ENCODE measurements at regions not wholly inside any gene's neighbourhood (a gene's known extent, or its start where the extent isn't known, plus 50 kb on each side); places are given as distances from the start of the nearest gene placed in this dataset.

GRCh38 chr20:51122931-51123658 is 100.2 kb upstream of the KCNG1 start:
- Mint-ChIP-seq H3K4me3 (no peak overlapping the region), H3K4me1 (peaks cover 2 to 9% (median 2%) of the 10 kb centered on the region in 3 donors), H3K27me3 (peaks cover 21% of the 10 kb centered on the region), H3K36me3 (no peaks in the 10 kb centered on the region), H3K27ac (no peak overlapping the region), H3K9me3 (no peaks in the 10 kb centered on the region)

DNA sequence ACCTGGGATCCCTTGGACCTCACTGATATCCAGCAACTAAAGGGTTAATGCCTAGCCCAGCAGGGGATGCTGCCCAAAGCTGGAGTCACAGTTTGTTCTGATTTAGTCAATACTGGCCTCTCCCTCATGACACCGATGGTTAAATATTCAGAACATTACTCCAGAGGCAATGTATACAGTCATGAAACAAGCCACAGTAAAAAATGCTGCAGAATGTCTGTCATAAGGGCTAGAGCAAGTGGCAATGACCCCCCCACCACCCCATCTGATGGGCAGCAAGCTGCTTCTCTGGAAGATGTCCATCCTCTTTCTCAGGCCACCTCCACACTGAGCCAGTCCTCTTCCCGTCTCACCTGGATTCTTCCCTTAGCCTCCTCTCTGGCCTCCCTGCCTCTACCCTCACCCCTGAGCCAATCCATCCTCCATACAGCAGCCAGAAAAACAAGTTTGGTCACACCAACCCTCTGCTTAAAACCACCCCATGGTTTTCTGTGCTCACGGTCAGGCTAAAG is 99.0 kb upstream of the KCNG1 start:
- Mint-ChIP-seq H3K4me1 (peaks cover 0 to 6% (median 2%) of the 10 kb centered on the region in 3 donors), H3K27ac (no peak overlapping the region), H3K27me3 (peaks cover 23% of the 10 kb centered on the region), H3K4me3 (no peak overlapping the region), H3K9me3 (no peaks in the 10 kb centered on the region), H3K36me3 (no peaks in the 10 kb centered on the region)

DNA sequence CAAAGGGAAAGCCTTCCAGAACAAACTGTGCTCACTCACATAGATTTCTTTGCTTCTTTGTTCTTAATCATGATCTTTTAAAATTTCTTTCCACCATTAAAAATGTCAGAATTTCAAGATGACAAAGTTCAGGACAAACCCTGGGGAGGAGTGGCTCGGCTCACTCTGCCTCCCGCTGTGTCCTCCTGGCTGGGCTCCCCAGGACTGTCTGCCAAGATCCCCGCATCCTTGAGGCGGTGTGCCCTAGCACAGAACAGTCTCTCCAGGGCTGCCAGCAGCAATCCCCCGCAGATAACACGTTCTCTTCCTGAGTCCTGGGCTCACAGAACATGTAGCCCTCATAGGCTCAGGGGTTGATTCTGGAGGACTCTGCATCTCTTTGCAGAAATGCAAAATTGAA is 98.4 kb upstream of the KCNG1 start:
- Mint-ChIP-seq H3K27ac (peak overlapping the region in 1 of 3 donors; percentile 53), H3K36me3 (no peaks in the 10 kb centered on the region), H3K9me3 (no peaks in the 10 kb centered on the region), H3K4me1 (peaks cover 0 to 4% (median 0%) of the 10 kb centered on the region in 3 donors), H3K4me3 (no peak overlapping the region), H3K27me3 (peaks cover 23% of the 10 kb centered on the region)

DNA sequence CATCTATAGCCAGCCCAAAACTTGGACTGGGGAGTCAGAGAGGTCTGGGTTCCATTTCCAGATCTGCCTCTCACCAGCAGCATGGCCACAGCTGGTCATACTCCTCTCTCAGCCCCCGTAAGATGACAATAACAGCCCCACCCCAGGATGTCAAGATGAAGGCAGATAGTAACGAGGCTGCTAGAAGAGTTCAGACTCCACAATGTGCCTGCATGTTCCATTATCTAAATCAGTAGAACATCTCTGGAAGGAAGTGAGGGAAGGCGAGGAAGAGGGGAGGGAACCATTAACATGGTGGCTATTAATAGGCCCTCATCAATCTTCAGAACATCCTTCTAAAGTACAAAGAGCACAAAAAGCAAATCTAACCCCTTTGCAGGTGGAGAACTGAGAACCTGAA is 98.0 kb upstream of the KCNG1 start:
- Mint-ChIP-seq H3K4me3 (no peak overlapping the region), H3K9me3 (no peaks in the 10 kb centered on the region), H3K4me1 (peaks cover 0 to 4% (median 0%) of the 10 kb centered on the region in 3 donors), H3K27me3 (peaks cover 21% of the 10 kb centered on the region), H3K36me3 (no peaks in the 10 kb centered on the region), H3K27ac (no peak overlapping the region)

- H3K27ac Mint-ChIP-seq, result no peak overlapping the region
- H3K27me3 Mint-ChIP-seq, result peaks cover 21% of the 10 kb centered on the region
- H3K4me3 Mint-ChIP-seq, result no peak overlapping the region
- peaks cover 0 to 4% (median 0%) of the 10 kb centered on the region in 3 donors for H3K4me1 Mint-ChIP-seq
- no peaks in the 10 kb centered on the region for H3K9me3 Mint-ChIP-seq
- H3K36me3 Mint-ChIP-seq, result no peaks in the 10 kb centered on the region
These were observed 97.5 kb upstream of the KCNG1 start for GRCh38 chr20:51120438-51120837.

DNA sequence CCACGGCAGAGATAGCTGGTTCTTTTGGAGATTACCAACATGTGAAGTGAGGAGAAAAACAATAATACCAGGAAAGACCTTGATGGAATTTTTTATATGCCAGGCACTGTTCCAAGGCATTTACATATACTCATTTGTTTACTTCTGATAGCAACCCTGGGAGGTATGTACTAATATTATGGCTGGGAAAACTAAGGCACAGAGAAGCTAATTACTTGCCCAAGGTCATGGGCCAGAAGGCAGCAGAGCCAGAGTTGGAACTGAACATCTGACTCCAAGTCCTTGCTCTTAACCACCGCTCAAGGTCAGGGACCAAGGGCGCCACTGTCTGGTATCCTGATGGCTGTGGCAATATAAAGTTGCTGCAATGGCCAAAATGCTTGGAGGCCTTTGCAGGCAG is 97.0 kb upstream of the KCNG1 start:
- H3K9me3 Mint-ChIP-seq, result no peaks in the 10 kb centered on the region
- H3K4me3 Mint-ChIP-seq, result no peak overlapping the region
- H3K36me3 Mint-ChIP-seq, result no peaks in the 10 kb centered on the region
- H3K4me1 Mint-ChIP-seq, result peaks cover 0 to 4% (median 0%) of the 10 kb centered on the region in 3 donors
- H3K27me3 Mint-ChIP-seq, result peaks cover 21% of the 10 kb centered on the region
- no peak overlapping the region for H3K27ac Mint-ChIP-seq

DNA sequence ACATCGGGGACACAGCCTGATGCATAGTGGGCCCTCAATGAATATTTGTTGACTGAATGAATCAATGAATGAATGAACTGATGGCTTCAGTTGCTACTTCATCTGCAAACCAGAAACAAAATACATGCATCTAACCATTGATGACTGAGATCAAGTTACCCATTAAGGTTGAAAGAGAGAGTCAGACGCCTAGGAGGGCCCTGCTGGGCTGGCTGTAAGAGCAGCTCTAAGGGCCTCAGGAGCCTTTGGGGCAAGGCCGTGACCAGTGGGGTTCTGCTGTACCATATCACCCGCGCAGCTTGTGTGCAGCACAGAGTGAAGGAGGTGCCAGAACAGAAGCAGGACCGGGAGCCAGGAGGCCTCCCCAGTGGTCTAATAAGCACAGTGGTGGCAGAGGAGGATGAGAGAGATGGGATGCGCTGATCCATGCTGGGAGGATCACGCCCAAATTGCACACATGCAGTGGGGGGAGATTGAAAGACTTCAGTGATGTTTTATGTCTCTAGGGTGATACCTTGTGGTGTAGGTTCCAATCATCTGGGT is 96.1 kb upstream of the KCNG1 start:
- Mint-ChIP-seq H3K9me3 (no peaks in the 10 kb centered on the region), H3K27ac (no peak overlapping the region), H3K36me3 (no peaks in the 10 kb centered on the region), H3K4me1 (peaks cover 0 to 4% (median 0%) of the 10 kb centered on the region in 3 donors), H3K4me3 (no peak overlapping the region), H3K27me3 (peaks cover 18% of the 10 kb centered on the region)

DNA sequence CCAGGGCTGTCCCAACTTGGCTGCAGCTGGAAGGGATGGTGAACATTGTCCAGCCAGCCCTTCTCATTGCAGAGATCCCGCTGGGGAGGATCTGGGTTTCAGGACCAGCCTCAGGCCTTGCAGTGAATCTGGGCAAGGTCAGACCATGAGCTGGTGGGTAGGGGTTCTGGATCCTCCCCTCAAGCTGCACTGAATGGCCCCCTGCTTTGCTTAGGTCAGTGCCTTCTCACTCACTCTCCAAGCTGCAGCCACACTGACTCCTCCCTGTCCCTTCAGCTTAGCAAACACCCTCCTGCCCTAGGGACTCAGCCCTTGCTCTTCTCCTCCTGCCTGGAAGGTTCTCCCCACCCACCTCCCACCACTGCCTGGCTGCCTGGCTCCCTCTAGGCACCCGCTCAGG is 95.3 kb upstream of the KCNG1 start:
- Mint-ChIP-seq H3K27ac (no peak overlapping the region), H3K9me3 (no peaks in the 10 kb centered on the region), H3K4me3 (no peak overlapping the region), H3K36me3 (no peaks in the 10 kb centered on the region), H3K27me3 (peaks cover 13% of the 10 kb centered on the region), H3K4me1 (peaks cover 0 to 4% (median 0%) of the 10 kb centered on the region in 3 donors)

GRCh38 chr20:51116765-51117686 is 94.1 kb upstream of the KCNG1 start:
- no peak overlapping the region for H3K4me3 Mint-ChIP-seq
- H3K27ac Mint-ChIP-seq, result no peak overlapping the region
- peaks cover 0 to 5% (median 0%) of the 10 kb centered on the region in 3 donors for H3K4me1 Mint-ChIP-seq
- peaks cover 15% of the 10 kb centered on the region for H3K27me3 Mint-ChIP-seq
- H3K9me3 Mint-ChIP-seq, result no peaks in the 10 kb centered on the region
- no peaks in the 10 kb centered on the region for H3K36me3 Mint-ChIP-seq

DNA sequence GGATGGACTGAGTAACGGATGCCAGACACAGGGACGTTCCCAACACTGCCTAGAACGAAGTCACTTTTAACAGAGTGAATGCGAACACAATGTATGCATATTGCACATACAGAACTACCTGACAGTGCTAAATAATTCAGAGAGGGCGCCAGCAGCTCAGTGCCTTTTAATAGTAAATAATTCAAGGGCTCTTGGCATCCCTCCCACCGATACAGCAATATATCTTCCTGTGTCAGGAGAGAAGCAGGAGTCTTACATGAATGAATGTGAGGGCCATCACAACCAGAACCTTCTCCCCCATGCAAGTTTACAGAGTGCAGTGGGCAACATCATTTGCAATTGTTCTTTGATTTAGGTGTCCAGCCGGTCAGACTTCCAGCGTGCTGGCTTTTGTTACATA is 88.4 kb upstream of the KCNG1 start:
- peaks cover 0 to 5% (median 2%) of the 10 kb centered on the region in 3 donors for H3K4me1 Mint-ChIP-seq
- no peak overlapping the region for H3K4me3 Mint-ChIP-seq
- H3K9me3 Mint-ChIP-seq, result no peaks in the 10 kb centered on the region
- H3K27me3 Mint-ChIP-seq, result peaks cover 9% of the 10 kb centered on the region
- H3K27ac Mint-ChIP-seq, result no peak overlapping the region
- H3K36me3 Mint-ChIP-seq, result no peaks in the 10 kb centered on the region

DNA sequence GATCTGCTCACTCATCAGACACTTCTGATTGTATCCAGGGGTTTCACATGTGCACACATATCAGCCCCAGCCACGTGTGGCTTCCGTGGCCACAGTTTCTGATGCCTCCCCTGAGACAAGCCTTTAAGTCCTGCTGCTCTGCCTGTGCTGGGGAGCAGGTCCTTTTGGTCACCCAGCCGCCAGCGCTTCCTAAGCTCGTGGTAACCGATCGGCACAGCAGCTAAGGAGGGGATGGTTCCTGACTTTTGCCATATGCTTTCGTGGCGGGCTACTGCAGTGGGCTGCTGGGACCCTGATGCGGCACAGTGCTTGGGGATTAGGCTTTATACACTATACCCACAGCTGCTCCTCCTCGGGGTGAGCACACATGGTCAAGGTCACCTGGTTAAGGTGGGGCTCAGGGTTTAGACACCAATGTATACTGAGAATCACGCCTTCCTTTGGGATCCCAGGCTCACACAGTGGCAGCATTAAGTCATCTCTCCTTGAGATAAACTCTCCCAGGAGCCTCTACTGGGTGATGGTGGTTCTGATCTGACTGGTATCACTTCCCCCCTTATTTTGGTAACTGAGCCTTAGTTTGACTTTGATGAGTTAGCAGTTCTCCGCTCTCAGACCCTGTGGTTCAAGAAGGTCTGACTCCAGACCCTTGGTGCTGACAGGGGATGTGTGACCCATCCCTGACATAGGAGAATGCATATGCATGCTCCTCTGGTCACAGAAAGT is 85.9 kb upstream of the KCNG1 start:
- Mint-ChIP-seq H3K4me1 (peaks cover 0 to 5% (median 2%) of the 10 kb centered on the region in 3 donors), H3K27ac (no peak overlapping the region), H3K9me3 (no peaks in the 10 kb centered on the region), H3K36me3 (no peaks in the 10 kb centered on the region), H3K27me3 (peaks cover 9% of the 10 kb centered on the region), H3K4me3 (no peak overlapping the region)

DNA sequence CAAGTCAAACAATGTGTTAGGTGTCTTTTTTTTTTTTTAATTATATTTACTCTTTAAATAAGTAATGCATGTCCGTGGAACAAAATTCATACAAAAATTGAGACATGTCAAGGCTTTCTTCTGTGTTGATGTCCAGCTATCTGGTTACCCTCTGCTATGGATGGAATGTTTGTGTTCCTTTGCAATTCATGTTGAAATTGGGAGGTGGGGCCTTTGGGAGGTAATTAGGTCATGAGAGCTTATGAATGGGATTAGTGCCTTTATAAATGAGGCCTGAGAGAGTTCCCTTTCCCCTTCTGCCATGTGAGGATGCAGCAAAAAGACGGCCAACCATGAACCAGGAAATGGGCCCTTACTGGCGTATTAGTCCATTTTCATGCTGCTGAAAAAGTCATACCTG is 83.1 kb upstream of the KCNG1 start:
- Mint-ChIP-seq H3K4me1 (peaks cover 3 to 6% (median 5%) of the 10 kb centered on the region in 3 donors), H3K27ac (no peak overlapping the region), H3K27me3 (peaks cover 5% of the 10 kb centered on the region), H3K9me3 (no peaks in the 10 kb centered on the region), H3K4me3 (no peak overlapping the region), H3K36me3 (no peaks in the 10 kb centered on the region)

DNA sequence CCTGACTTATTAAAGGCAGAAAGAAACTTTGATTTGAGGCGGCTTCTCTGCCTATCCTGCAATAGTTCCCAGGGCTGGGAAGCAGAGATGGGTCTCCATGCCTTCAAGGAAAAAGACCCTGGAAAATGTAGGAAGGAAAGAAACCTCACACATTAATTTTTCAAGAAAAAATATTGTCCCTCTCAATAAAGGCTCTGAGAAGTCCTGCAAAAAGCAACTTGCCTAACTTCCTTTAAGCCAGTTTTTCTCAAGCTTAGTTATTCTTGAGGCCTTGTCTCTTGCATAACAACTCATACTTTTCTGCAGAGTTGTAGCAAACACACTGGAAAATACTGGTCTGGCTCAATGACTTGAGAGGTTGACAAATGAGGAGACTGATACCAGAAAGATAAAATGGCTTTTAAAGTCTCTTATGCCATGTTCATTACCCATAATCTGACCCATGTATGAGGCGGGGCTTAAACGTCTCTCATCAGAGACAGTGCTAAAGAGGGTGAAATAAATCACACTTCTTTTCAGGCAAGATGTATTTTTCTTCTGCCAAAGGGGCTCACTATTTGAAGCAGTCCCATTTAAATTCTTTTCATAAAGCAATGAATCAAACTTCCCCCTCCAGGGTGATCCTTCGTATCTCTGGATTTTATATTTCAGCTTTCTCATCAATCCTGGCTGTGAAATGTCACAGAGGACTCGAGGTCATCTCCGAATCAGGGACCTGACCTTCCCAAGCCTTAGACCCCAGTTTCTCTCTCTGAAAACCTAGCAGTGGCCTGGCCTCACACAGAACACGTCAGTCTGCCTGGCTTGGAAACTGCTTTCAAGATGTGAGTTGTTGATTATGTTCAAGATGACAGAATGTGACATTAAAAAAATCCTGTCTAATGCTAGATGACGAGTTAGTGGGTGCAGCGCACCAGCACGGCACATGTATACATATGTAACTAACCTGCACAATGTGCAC is 82.3 kb upstream of the KCNG1 start:
- Mint-ChIP-seq H3K4me3 (no peak overlapping the region), H3K27ac (no peak overlapping the region), H3K27me3 (peaks cover 6% of the 10 kb centered on the region), H3K36me3 (no peaks in the 10 kb centered on the region), H3K9me3 (no peaks in the 10 kb centered on the region), H3K4me1 (peaks cover 3 to 12% (median 10%) of the 10 kb centered on the region in 3 donors)

DNA sequence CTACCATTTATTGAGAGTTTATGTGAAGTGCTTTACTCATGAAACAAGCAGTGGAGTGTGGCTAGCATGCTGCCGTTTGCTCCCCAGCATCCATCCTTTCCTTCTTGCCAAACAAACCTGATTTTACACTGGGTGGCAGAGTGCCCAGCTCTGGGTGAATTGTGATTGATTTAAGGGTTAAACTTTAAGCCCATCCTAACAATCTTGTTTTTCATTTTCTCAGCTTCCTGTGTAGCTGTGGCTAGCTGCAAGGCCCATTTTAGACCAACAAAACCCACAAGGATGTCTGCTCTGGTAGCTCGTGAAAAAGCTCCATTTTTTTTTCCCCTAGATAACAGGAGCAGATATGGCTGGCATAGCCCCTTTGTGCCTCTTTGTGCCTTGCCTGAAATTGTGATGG is 77.7 kb upstream of the KCNG1 start:
- Mint-ChIP-seq H3K4me1 (peaks cover 4 to 37% (median 11%) of the 10 kb centered on the region in 3 donors), H3K36me3 (no peaks in the 10 kb centered on the region), H3K27ac (no peak overlapping the region), H3K27me3 (peaks cover 3% of the 10 kb centered on the region), H3K4me3 (no peak overlapping the region), H3K9me3 (no peaks in the 10 kb centered on the region)

Measured in IgD-negative memory B cell (primary cell).